Stimulated activated naive B cell treated with anti-CD40 and anti-IgM and Interleukin-4, amounts not matched to agents 10 μg/mL and 1 μg/mL and 100 μg/mL, for 72 hours (primary cell): ENCODE measurements at regions not wholly inside any gene's neighbourhood (a gene's known extent, or its start where the extent isn't known, plus 50 kb on each side); places are given as distances from the start of the nearest gene placed in this dataset.
"Not testable (repeated sequence)": the region's sequence is repeated elsewhere in the genome, so short reads cannot be mapped to it uniquely, and the experiment has no call there.

Experiments
- ATAC-seq, 2 donors: fragments of 150-1000 bp; cut with Tn5 transposase; replicated peaks; 2 replicates each; pipeline ENCODE4 v1.10.0; 2021; ENCODE audit warnings: moderate library complexity in 1 of 2
- DNase-seq: peaks from one replicate; pipeline ENCODE4 v3.0.0; 2021
- H3K27ac Mint-ChIP-seq: one replicate; pipeline ENCODE4 v1.8.0; 2022; ENCODE audit warnings: mild to moderate bottlenecking, mixed read lengths
- H3K27me3 Mint-ChIP-seq, 2 donors: one replicate each; pipeline ENCODE4 v1.8.0; 2022; ENCODE audit warnings: mixed read lengths in 2 of 2
- H3K36me3 Mint-ChIP-seq, 2 donors: one replicate each; pipeline ENCODE4 v1.8.0; 2022; ENCODE audit warnings: mixed read lengths in 2 of 2, mild to moderate bottlenecking in 1 of 2
- H3K4me1 Mint-ChIP-seq, 2 donors: one replicate each; pipeline ENCODE4 v1.8.0; 2022; ENCODE audit warnings: mixed read lengths in 2 of 2, mild to moderate bottlenecking in 1 of 2
- H3K4me3 Mint-ChIP-seq, 2 donors: one replicate each; pipeline ENCODE4 v1.8.0; 2022; ENCODE audit warnings: mild to moderate bottlenecking in 2 of 2, mixed read lengths in 2 of 2, moderate library complexity in 1 of 2
- H3K9me3 Mint-ChIP-seq, 2 donors: one replicate each; pipeline ENCODE4 v1.8.0; 2022; ENCODE audit warnings: mixed read lengths in 2 of 2, mild to moderate bottlenecking in 1 of 2

- H3K27ac Mint-ChIP-seq = no peak overlapping the region
- peaks cover 0 to 5% of the 10 kb centered on the region in 2 donors for H3K9me3 Mint-ChIP-seq
Observed at GRCh38 chr9:21692390-21692789, 110.0 kb upstream of the MTAP start.

GRCh38 chr9:21694424-21694823, 108.0 kb upstream of the MTAP start:
- DNase-seq = no peak
- ATAC-seq = no peak
- no peak overlapping the region for H3K27ac Mint-ChIP-seq
- H3K36me3 Mint-ChIP-seq = no peaks in the 10 kb centered on the region
- peaks cover 0 to 5% of the 10 kb centered on the region in 2 donors for H3K9me3 Mint-ChIP-seq
- no peaks in the 10 kb centered on the region for H3K4me1 Mint-ChIP-seq
- H3K27me3 Mint-ChIP-seq = peaks cover 28 to 33% of the 10 kb centered on the region in 2 donors
- H3K4me3 Mint-ChIP-seq = no peak overlapping the region

More at GRCh38 chr9:21692390-21692789, 110.0 kb upstream of the MTAP start:
- DNase-seq (no peak), ATAC-seq (no peak)
- no peaks in the 10 kb centered on the region for H3K4me1 Mint-ChIP-seq
- no peaks in the 10 kb centered on the region for H3K36me3 Mint-ChIP-seq
- no peak overlapping the region for H3K4me3 Mint-ChIP-seq
- peaks cover 21 to 25% of the 10 kb centered on the region in 2 donors for H3K27me3 Mint-ChIP-seq

GRCh38 chr9:21695443-21695842, 107.0 kb upstream of the MTAP start:
- no peak overlapping the region for H3K27ac Mint-ChIP-seq
- peaks cover 26 to 34% of the 10 kb centered on the region in 2 donors for H3K27me3 Mint-ChIP-seq
- DNase-seq (no peak), ATAC-seq (no peak)
- no peak overlapping the region for H3K4me3 Mint-ChIP-seq
- peaks cover 0 to 5% of the 10 kb centered on the region in 2 donors for H3K9me3 Mint-ChIP-seq
- H3K4me1 Mint-ChIP-seq = no peaks in the 10 kb centered on the region
- no peaks in the 10 kb centered on the region for H3K36me3 Mint-ChIP-seq

- H3K9me3 Mint-ChIP-seq = peaks cover 0 to 5% of the 10 kb centered on the region in 2 donors
- no peak for ATAC-seq
- DNase-seq = no peak
- H3K27ac Mint-ChIP-seq = no peak overlapping the region
- no peaks in the 10 kb centered on the region for H3K4me1 Mint-ChIP-seq
- H3K36me3 Mint-ChIP-seq = no peaks in the 10 kb centered on the region
- no peak overlapping the region for H3K4me3 Mint-ChIP-seq
- H3K27me3 Mint-ChIP-seq = peaks cover 22 to 34% of the 10 kb centered on the region in 2 donors
Observed at GRCh38 chr9:21695874-21696341, 106.5 kb upstream of the MTAP start.

GRCh38 chr9:21696411-21696871, 106.0 kb upstream of the MTAP start:
- Mint-ChIP-seq H3K4me3 (no peak overlapping the region), H3K9me3 (peaks cover 0 to 5% of the 10 kb centered on the region in 2 donors), H3K36me3 (no peaks in the 10 kb centered on the region), H3K27me3 (peaks cover 20 to 31% of the 10 kb centered on the region in 2 donors), H3K4me1 (no peaks in the 10 kb centered on the region), H3K27ac (no peak overlapping the region)
- ATAC-seq (no peak), DNase-seq (no peak)

GRCh38 chr9:21708260-21708711, 94.2 kb upstream of the MTAP start:
- H3K9me3 Mint-ChIP-seq = no peaks in the 10 kb centered on the region
- DNase-seq (no peak), ATAC-seq (no peak)
- no peaks in the 10 kb centered on the region for H3K36me3 Mint-ChIP-seq
- H3K27ac Mint-ChIP-seq = no peak overlapping the region
- peaks cover 14 to 20% of the 10 kb centered on the region in 2 donors for H3K27me3 Mint-ChIP-seq
- H3K4me1 Mint-ChIP-seq = no peaks in the 10 kb centered on the region
- H3K4me3 Mint-ChIP-seq = no peak overlapping the region

GRCh38 chr9:21708856-21709255, 93.6 kb upstream of the MTAP start:
- Mint-ChIP-seq H3K4me3 (no peak overlapping the region), H3K27ac (no peak overlapping the region), H3K36me3 (no peaks in the 10 kb centered on the region), H3K27me3 (peaks cover 14 to 20% of the 10 kb centered on the region in 2 donors), H3K4me1 (no peaks in the 10 kb centered on the region), H3K9me3 (no peaks in the 10 kb centered on the region)
- ATAC-seq (no peak), DNase-seq (no peak)

GRCh38 chr9:21709464-21710058, 92.9 kb upstream of the MTAP start:
- Mint-ChIP-seq H3K4me3 (no peak overlapping the region), H3K36me3 (no peaks in the 10 kb centered on the region), H3K9me3 (no peaks in the 10 kb centered on the region), H3K27me3 (peaks cover 14 to 20% of the 10 kb centered on the region in 2 donors), H3K4me1 (no peaks in the 10 kb centered on the region), H3K27ac (no peak overlapping the region)
- DNase-seq (peak; percentile 23), ATAC-seq (peak; percentile 58 to 62)

- H3K4me3 Mint-ChIP-seq = no peak overlapping the region
- no peak for DNase-seq
- H3K9me3 Mint-ChIP-seq = no peaks in the 10 kb centered on the region
- H3K36me3 Mint-ChIP-seq = no peaks in the 10 kb centered on the region
- ATAC-seq = peak in 1 of 2 donors; percentile 22
- no peaks in the 10 kb centered on the region for H3K4me1 Mint-ChIP-seq
- no peak overlapping the region for H3K27ac Mint-ChIP-seq
- H3K27me3 Mint-ChIP-seq = peaks cover 20 to 21% of the 10 kb centered on the region in 2 donors
Observed at GRCh38 chr9:21710548-21711191, 91.8 kb upstream of the MTAP start.

- H3K27ac Mint-ChIP-seq = no peak overlapping the region
- DNase-seq (no peak), ATAC-seq (peak in 1 of 2 donors; percentile 59)
Observed at GRCh38 chr9:21711504-21711903, 90.9 kb upstream of the MTAP start.

GRCh38 chr9:21715408-21715807, 87.0 kb upstream of the MTAP start:
- ATAC-seq (no peak), DNase-seq (no peak)
- Mint-ChIP-seq H3K27ac (no peak overlapping the region), H3K4me3 (no peak overlapping the region), H3K9me3 (no peaks in the 10 kb centered on the region), H3K36me3 (no peaks in the 10 kb centered on the region), H3K27me3 (peaks cover 15 to 34% of the 10 kb centered on the region in 2 donors), H3K4me1 (no peaks in the 10 kb centered on the region)

More at GRCh38 chr9:21711504-21711903, 90.9 kb upstream of the MTAP start:
- Mint-ChIP-seq H3K9me3 (no peaks in the 10 kb centered on the region), H3K4me1 (no peaks in the 10 kb centered on the region), H3K27me3 (peaks cover 20 to 26% of the 10 kb centered on the region in 2 donors), H3K36me3 (no peaks in the 10 kb centered on the region), H3K4me3 (no peak overlapping the region)

GRCh38 chr9:21720758-21721157, 81.7 kb upstream of the MTAP start:
- Mint-ChIP-seq H3K4me1 (no peaks in the 10 kb centered on the region), H3K36me3 (no peaks in the 10 kb centered on the region), H3K4me3 (no peak overlapping the region), H3K27ac (no peak overlapping the region), H3K9me3 (no peaks in the 10 kb centered on the region), H3K27me3 (peaks cover 29 to 34% of the 10 kb centered on the region in 2 donors)
- ATAC-seq = no peak
- no peak for DNase-seq

- not testable (repeated sequence) for H3K4me1 Mint-ChIP-seq, H3K4me3 Mint-ChIP-seq, ATAC-seq, H3K9me3 Mint-ChIP-seq, H3K36me3 Mint-ChIP-seq, DNase-seq, H3K27ac Mint-ChIP-seq
- H3K27me3 Mint-ChIP-seq = peaks cover 15% of the 10 kb centered on the region in 2 donors
Observed at GRCh38 chr9:21727411-21727810, 75.0 kb upstream of the MTAP start.

GRCh38 chr9:21728781-21729180, 73.7 kb upstream of the MTAP start:
- ATAC-seq = no peak
- Mint-ChIP-seq H3K4me1 (no peaks in the 10 kb centered on the region), H3K27ac (no peak overlapping the region), H3K36me3 (no peaks in the 10 kb centered on the region), H3K9me3 (no peaks in the 10 kb centered on the region), H3K27me3 (peaks cover 11 to 19% of the 10 kb centered on the region in 2 donors), H3K4me3 (no peak overlapping the region)
- DNase-seq = no peak

- DNase-seq = no peak
Observed at GRCh38 chr9:21729648-21730047, 72.8 kb upstream of the MTAP start.

More at GRCh38 chr9:21729648-21730047, 72.8 kb upstream of the MTAP start:
- H3K36me3 Mint-ChIP-seq = no peaks in the 10 kb centered on the region
- no peaks in the 10 kb centered on the region for H3K9me3 Mint-ChIP-seq
- no peak overlapping the region for H3K4me3 Mint-ChIP-seq
- H3K4me1 Mint-ChIP-seq = no peaks in the 10 kb centered on the region
- H3K27me3 Mint-ChIP-seq = peaks cover 9 to 21% of the 10 kb centered on the region in 2 donors
- no peak overlapping the region for H3K27ac Mint-ChIP-seq
- ATAC-seq = no peak
